ENCODE measurements at regions not wholly inside any gene's neighbourhood (a gene's known extent, or its start where the extent isn't known, plus 50 kb on each side); places are given as distances from the start of the nearest gene placed in this dataset.

DNA sequence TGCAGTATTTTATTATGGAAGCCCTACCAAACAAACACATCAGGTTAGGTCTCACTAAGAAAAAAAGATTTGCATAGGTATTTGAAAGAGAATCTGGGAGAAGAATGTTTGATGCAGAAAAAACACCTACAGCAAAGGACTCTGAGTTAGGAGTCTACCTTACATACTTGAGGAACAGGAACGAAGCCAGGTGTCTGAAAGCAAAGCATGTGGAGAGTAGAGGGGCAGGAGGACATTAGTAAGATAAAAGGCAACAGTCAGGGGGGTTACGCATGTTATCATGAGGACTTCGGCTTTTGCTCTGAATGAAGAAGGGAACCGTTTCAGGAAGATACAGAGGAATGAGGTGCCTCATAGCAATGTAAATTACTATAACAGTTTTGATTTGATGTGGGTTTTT, 87.9 kb upstream of the PTER start:
- CTCF ChIA-PET, result no interaction called here
- Histone ChIP-seq H3K4me3 (ENCODE audit: low read depth, low read length) (no peak overlapping the region), H3K27me3 (ENCODE audit: control insufficient read depth, insufficient read depth, low read length) (no peaks in the 10 kb centered on the region), H3K36me3 (ENCODE audit: control insufficient read depth, insufficient read depth, low read length) (no peaks in the 10 kb centered on the region)
- TF ChIP-seq, protein P1, sequence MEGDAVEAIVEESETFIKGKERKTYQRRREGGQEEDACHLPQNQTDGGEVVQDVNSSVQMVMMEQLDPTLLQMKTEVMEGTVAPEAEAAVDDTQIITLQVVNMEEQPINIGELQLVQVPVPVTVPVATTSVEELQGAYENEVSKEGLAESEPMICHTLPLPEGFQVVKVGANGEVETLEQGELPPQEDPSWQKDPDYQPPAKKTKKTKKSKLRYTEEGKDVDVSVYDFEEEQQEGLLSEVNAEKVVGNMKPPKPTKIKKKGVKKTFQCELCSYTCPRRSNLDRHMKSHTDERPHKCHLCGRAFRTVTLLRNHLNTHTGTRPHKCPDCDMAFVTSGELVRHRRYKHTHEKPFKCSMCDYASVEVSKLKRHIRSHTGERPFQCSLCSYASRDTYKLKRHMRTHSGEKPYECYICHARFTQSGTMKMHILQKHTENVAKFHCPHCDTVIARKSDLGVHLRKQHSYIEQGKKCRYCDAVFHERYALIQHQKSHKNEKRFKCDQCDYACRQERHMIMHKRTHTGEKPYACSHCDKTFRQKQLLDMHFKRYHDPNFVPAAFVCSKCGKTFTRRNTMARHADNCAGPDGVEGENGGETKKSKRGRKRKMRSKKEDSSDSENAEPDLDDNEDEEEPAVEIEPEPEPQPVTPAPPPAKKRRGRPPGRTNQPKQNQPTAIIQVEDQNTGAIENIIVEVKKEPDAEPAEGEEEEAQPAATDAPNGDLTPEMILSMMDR (IDR thresholded peaks at IDR 0.05; ENCODE audit: insufficient read depth, low read depth, low read length), result no peak
- no peak for DNase-seq (ENCODE audit: low read depth)
- POLR2A ChIA-PET, result no interaction called here

DNA sequence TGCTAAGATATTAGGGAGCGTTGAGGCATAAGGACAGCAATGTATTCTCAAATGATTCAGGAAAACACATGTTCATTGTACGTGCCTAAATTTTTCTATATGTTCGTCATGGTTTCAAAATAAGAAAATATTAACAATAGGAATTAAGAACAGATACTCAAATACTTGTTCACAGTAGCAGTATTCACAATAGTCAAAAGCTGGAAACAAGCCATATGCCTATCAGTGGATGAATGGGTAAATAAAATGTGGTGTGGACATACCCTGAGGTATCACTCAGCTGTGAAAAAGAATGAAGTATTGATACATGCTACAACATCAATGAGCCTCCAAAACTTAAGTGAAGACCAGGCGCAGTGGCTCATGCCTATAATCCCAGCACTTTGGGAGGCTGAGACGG, 84.7 kb upstream of the PTER start:
- no peaks in the 10 kb centered on the region for H3K36me3 ChIP-seq (ENCODE audit: control insufficient read depth, insufficient read depth, low read length)
- TF ChIP-seq, protein P1 (IDR thresholded peaks at IDR 0.05; ENCODE audit: insufficient read depth, low read depth, low read length), result no peak
- no peak overlapping the region for H3K4me3 ChIP-seq (ENCODE audit: low read depth, low read length)
- CTCF ChIA-PET, result no interaction called here
- no peak for DNase-seq (ENCODE audit: low read depth)
- H3K27me3 ChIP-seq (ENCODE audit: control insufficient read depth, insufficient read depth, low read length), result no peaks in the 10 kb centered on the region
- POLR2A ChIA-PET, result no interaction called here

- no peak for DNase-seq (ENCODE audit: low read depth)
- ChIA-PET CTCF (no interaction called here), POLR2A (no interaction called here)
- H3K4me3 ChIP-seq (ENCODE audit: low read depth, low read length), result no peak overlapping the region
- TF ChIP-seq, protein P1 (IDR thresholded peaks at IDR 0.05; ENCODE audit: insufficient read depth, low read depth, low read length), result no peak
- H3K36me3 ChIP-seq (ENCODE audit: control insufficient read depth, insufficient read depth, low read length), result no peaks in the 10 kb centered on the region
- H3K27me3 ChIP-seq (ENCODE audit: control insufficient read depth, insufficient read depth, low read length), result no peaks in the 10 kb centered on the region
Measured at GRCh38 chr10:16360001-16360400, 76.8 kb upstream of the PTER start.

GRCh38 chr10:16360425-16360824, 76.4 kb upstream of the PTER start:
- no peaks in the 10 kb centered on the region for H3K36me3 ChIP-seq (ENCODE audit: control insufficient read depth, insufficient read depth, low read length)
- no peaks in the 10 kb centered on the region for H3K27me3 ChIP-seq (ENCODE audit: control insufficient read depth, insufficient read depth, low read length)
- no peak for DNase-seq (ENCODE audit: low read depth)
- no peak overlapping the region for H3K4me3 ChIP-seq (ENCODE audit: low read depth, low read length)
- POLR2A ChIA-PET, result no interaction called here
- TF ChIP-seq, protein P1 (IDR thresholded peaks at IDR 0.05; ENCODE audit: insufficient read depth, low read depth, low read length), result no peak
- CTCF ChIA-PET, result no interaction called here

DNA sequence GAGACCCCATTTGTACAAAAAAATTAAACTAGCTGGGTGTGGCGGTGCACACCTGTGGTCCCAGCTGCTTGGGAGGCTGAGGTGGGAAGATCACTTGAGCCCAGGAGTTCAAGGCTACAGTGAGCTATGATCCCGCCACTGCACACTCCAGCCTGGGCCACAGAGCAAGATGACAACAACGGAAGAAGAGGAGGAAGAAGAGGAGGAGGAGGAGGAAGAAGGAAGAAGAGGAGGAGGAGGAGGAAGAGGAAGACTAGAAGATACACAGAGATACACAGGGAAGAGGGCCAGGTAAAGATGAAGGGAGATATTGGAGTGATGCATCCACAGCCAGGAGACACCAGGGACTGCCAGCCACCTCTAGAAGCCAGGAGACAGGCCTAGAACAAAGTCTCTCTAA, 75.7 kb upstream of the PTER start:
- ChIA-PET CTCF (no interaction called here), POLR2A (no interaction called here)

More for the DNA sequence above, 75.7 kb upstream of the PTER start:
- no peak for DNase-seq (ENCODE audit: low read depth)
- Histone ChIP-seq H3K27me3 (ENCODE audit: control insufficient read depth, insufficient read depth, low read length) (no peaks in the 10 kb centered on the region), H3K4me3 (ENCODE audit: low read depth, low read length) (no peak overlapping the region), H3K36me3 (ENCODE audit: control insufficient read depth, insufficient read depth, low read length) (no peaks in the 10 kb centered on the region)
- TF ChIP-seq, protein P1 (IDR thresholded peaks at IDR 0.05; ENCODE audit: insufficient read depth, low read depth, low read length), result no peak
